Astrocyte (in vitro differentiated cells and primary cell): ENCODE measurements at regions not wholly inside any gene's neighbourhood (a gene's known extent, or its start where the extent isn't known, plus 50 kb on each side); places are given as distances from the start of the nearest gene placed in this dataset.

Experiments
- EZH2 ChIP-seq: IDR thresholded peaks from 2 replicates; pipeline ENCODE4 v1.6.1; 2012; ENCODE audit warnings: mild to moderate bottlenecking, low read length, inconsistent platforms; ENCODE audit not compliant: insufficient read depth
- TF ChIP-seq, protein P1 (sequence below): IDR thresholded peaks from 2 replicates; pipeline ENCODE4 v1.5.1; 2011; ENCODE audit warnings: low read depth, mild to moderate bottlenecking, inconsistent platforms, low read length, moderate library complexity; ENCODE audit not compliant: insufficient read depth

DNA sequence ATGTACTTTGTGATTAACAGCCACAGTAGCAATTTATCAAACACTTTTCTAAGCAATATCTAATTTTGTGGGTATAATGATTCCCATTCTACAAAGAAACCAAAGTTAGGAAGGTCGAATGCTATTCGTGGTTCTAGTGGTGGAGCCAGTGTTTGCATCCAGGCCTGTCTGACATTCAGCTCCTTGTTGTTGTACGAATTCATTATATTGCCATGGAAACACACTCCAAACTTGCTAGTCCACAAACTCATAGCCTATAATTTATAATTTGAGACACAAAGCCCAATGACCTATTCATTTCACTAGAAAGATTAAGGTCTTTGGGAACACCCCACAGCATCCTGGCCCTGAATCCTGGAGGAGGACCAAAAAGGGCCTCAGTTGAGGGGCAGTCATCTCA lies 52.0 kb upstream of the FRAS1 start:
- TF ChIP-seq, protein P1, sequence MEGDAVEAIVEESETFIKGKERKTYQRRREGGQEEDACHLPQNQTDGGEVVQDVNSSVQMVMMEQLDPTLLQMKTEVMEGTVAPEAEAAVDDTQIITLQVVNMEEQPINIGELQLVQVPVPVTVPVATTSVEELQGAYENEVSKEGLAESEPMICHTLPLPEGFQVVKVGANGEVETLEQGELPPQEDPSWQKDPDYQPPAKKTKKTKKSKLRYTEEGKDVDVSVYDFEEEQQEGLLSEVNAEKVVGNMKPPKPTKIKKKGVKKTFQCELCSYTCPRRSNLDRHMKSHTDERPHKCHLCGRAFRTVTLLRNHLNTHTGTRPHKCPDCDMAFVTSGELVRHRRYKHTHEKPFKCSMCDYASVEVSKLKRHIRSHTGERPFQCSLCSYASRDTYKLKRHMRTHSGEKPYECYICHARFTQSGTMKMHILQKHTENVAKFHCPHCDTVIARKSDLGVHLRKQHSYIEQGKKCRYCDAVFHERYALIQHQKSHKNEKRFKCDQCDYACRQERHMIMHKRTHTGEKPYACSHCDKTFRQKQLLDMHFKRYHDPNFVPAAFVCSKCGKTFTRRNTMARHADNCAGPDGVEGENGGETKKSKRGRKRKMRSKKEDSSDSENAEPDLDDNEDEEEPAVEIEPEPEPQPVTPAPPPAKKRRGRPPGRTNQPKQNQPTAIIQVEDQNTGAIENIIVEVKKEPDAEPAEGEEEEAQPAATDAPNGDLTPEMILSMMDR: no peak
- no peak for TF ChIP-seq EZH2
